Activated B cell treated with CpG ODN at 0.5 μM for 24 hours (primary cell): ENCODE measurements at regions not wholly inside any gene's neighbourhood (a gene's known extent, or its start where the extent isn't known, plus 50 kb on each side); places are given as distances from the start of the nearest gene placed in this dataset.

Source experiments
- ATAC-seq: fragments of 200-7000 bp; cut with Tn5 transposase; one replicate; pipeline ENCODE4 v1.10.0; 2021; ENCODE audit warnings: low read depth, mild to moderate bottlenecking, moderate library complexity
- CTCF ChIA-PET: fragments of 350-600 bp; sonication (Branson Sonifier 250); formaldehyde crosslinking; loops from one replicate; lab custom pipeline; 2021; ENCODE audit warnings: antibody characterized with exemption; lab: Charles Lee
- POLR2A ChIA-PET: fragments of 350-600 bp; sonication (Branson Sonifier 250); formaldehyde crosslinking; loops from one replicate; lab custom pipeline; 2021; ENCODE audit warnings: antibody characterized with exemption; lab: Charles Lee
- DNase-seq: peaks from one replicate; pipeline ENCODE4 v3.0.0; 2022
- H3K27ac Mint-ChIP-seq: one replicate; pipeline ENCODE4 v1.8.0; 2020; ENCODE audit warnings: mixed read lengths
- H3K27me3 Mint-ChIP-seq: one replicate; pipeline ENCODE4 v1.8.0; 2021; ENCODE audit warnings: mixed read lengths
- H3K36me3 Mint-ChIP-seq: one replicate; pipeline ENCODE4 v1.8.0; 2021; ENCODE audit warnings: low read depth, mixed read lengths
- H3K4me1 Mint-ChIP-seq: one replicate; pipeline ENCODE4 v1.8.0; 2021; ENCODE audit warnings: mixed read lengths
- H3K4me3 Mint-ChIP-seq: one replicate; pipeline ENCODE4 v1.8.0; 2020; ENCODE audit warnings: mild to moderate bottlenecking, mixed read lengths
- H3K9me3 Mint-ChIP-seq: one replicate; pipeline ENCODE4 v1.8.0; 2020; ENCODE audit warnings: mixed read lengths
- intact Hi-C: fragments of 100-400 bp; cut with micrococcal nuclease; formaldehyde crosslinking; loops from one replicate; pipeline ENCODE4 v1.15.1; 2024
- TF ChIP-seq, protein P1 (sequence below): fragments of 200-600 bp; IDR thresholded peaks from one replicate; pipeline ENCODE4 v1.8.0; 2022; ENCODE audit warnings: antibody characterized with exemption, mild to moderate bottlenecking

DNA sequence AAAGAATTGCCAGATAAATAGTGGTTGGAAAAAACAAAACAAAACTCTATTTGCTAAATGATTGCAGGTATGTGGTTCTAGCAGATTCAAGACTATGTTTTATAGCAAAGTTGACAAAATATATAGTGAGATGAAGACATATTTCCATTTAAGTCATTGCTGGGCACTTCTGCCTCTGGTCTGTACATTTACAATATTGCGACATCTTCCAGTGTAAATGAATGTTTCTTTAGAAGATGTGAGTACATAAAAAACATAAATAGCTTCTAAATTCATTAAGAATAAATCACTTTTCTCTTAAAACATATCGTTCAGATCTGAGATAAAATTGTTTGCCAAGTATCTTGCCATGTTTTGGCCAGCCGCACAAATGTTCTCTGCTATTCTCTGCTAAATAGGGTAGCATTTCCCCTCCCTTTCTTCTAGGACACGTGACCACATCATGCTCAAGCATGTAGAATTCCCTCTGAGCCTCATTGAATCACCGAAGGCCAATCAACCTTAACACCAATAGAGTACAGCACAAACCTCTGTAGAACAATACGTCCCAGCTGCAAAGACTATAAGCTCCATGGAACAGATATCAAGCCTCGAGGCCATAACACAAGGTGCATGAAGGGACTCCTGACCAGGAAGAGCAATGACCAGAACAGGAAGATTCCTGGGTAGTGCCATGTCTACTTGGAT is 1173.3 kb downstream of the GATA3 start:
- H3K4me3 Mint-ChIP-seq = no peak overlapping the region
- POLR2A ChIA-PET = no interaction called here

DNA sequence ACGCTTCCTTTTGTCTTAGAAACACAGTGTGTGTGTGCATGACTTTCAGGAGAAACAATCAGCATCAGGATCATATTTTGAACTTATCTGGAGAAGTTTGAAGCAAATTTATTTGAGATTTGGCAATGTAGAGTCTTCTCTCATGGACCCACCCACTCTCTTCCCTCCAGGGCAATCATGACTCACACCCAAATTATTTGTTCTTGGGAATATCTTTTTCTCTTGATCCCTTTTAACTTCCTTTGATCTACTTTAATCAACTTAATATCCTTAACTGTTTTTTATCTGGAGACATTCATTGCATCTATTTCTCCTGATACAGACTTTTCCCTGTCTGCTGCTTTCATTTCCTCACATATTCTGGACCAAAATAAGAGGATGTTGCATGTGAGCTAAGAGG is 1174.3 kb downstream of the GATA3 start:
- no peaks in the 10 kb centered on the region for H3K9me3 Mint-ChIP-seq
- ChIA-PET POLR2A (no interaction called here), CTCF (no interaction called here)

More for the DNA sequence above, 1173.3 kb downstream of the GATA3 start:
- TF ChIP-seq, protein P1, sequence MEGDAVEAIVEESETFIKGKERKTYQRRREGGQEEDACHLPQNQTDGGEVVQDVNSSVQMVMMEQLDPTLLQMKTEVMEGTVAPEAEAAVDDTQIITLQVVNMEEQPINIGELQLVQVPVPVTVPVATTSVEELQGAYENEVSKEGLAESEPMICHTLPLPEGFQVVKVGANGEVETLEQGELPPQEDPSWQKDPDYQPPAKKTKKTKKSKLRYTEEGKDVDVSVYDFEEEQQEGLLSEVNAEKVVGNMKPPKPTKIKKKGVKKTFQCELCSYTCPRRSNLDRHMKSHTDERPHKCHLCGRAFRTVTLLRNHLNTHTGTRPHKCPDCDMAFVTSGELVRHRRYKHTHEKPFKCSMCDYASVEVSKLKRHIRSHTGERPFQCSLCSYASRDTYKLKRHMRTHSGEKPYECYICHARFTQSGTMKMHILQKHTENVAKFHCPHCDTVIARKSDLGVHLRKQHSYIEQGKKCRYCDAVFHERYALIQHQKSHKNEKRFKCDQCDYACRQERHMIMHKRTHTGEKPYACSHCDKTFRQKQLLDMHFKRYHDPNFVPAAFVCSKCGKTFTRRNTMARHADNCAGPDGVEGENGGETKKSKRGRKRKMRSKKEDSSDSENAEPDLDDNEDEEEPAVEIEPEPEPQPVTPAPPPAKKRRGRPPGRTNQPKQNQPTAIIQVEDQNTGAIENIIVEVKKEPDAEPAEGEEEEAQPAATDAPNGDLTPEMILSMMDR = no peak
- H3K27me3 Mint-ChIP-seq = peaks cover 5% of the 10 kb centered on the region
- H3K27ac Mint-ChIP-seq = no peak overlapping the region
- no peaks in the 10 kb centered on the region for H3K9me3 Mint-ChIP-seq
- intact Hi-C loops = no loop called here
- no peak for ATAC-seq
- CTCF ChIA-PET = no interaction called here
- no peaks in the 10 kb centered on the region for H3K4me1 Mint-ChIP-seq
- DNase-seq = no peak
- no peaks in the 10 kb centered on the region for H3K36me3 Mint-ChIP-seq

DNA sequence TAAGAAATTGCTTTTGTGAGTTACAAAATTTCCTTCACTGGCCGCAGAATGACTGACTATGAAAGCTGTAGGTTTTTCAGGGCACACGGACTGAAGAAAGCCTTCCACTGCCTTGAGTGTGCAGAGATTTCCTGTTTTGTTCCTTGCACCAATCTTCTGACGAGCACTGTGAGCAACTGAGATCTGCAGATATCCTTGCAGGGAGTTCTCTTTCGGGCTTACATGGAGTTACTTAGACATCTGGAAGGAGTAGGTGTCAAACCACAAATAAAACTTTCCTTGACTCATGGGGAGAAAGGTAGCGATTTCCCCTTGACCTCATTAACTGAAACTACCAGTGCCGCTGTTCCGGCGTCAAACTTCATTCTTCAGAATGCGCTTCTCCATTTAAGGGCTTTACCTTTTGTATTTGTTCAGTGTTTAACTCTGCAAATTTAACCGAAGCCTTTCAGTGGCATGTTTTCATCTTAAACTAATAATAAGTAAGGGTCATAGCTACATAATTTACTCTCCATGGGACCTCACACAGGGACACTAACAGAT is 1175.3 kb downstream of the GATA3 start:
- Mint-ChIP-seq H3K27ac (no peak overlapping the region), H3K36me3 (no peaks in the 10 kb centered on the region), H3K4me3 (no peak overlapping the region), H3K27me3 (peaks cover 6% of the 10 kb centered on the region), H3K4me1 (no peaks in the 10 kb centered on the region), H3K9me3 (no peaks in the 10 kb centered on the region)
- no peak for DNase-seq
- ATAC-seq = no peak
- CTCF ChIA-PET = no interaction called here
- intact Hi-C loops = no loop called here
- TF ChIP-seq, protein P1 = no peak
- POLR2A ChIA-PET = no interaction called here

More for the DNA sequence above, 1174.3 kb downstream of the GATA3 start:
- intact Hi-C loops = no loop called here
- DNase-seq = no peak
- no peak for ATAC-seq
- no peak overlapping the region for H3K4me3 Mint-ChIP-seq
- no peaks in the 10 kb centered on the region for H3K36me3 Mint-ChIP-seq
- no peaks in the 10 kb centered on the region for H3K4me1 Mint-ChIP-seq
- no peak overlapping the region for H3K27ac Mint-ChIP-seq
- TF ChIP-seq, protein P1 = no peak
- peaks cover 6% of the 10 kb centered on the region for H3K27me3 Mint-ChIP-seq

DNA sequence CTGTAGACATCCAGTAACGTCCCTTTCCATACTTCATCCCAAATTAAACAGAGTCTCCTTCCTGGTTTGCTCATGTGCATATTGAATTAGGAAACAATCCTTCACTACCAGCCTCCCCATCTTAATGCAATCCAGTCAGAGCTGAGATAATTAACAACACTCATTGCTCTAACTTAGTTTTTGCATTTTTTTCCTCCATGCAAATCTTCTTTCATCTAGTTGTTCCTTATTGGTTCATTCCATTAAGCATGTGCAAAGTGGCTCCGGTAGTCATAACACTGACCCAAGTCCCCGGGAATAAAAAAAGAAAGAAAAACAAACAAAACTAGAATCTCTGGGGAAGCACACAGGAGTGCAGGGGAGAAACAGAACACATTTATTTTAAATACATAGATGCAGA is 1176.1 kb downstream of the GATA3 start:
- ChIA-PET POLR2A (no interaction called here), CTCF (no interaction called here)
- H3K4me3 Mint-ChIP-seq = no peak overlapping the region

DNA sequence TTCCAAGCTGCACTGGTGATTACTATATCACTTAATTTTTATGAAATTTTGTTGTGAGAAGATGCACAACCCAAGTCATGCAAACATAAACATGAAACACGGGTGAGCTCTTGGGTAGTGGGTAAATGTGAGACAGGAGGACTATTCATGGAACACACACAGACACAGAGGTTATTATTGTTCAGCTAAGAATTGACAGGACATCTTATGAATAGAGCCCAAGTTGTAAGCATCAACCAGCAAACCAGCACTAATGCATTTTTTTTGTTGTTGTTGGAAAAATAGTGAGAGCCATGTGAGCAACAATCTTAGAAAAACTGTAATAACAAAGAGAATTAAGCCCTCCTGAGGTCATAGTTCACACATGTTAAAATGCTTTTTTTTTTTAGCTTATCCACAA is 1179.7 kb downstream of the GATA3 start:
- Mint-ChIP-seq H3K4me1 (no peaks in the 10 kb centered on the region), H3K36me3 (no peaks in the 10 kb centered on the region), H3K9me3 (no peaks in the 10 kb centered on the region), H3K27me3 (peaks cover 8% of the 10 kb centered on the region), H3K4me3 (no peak overlapping the region), H3K27ac (no peak overlapping the region)
- ChIA-PET POLR2A (no interaction called here), CTCF (no interaction called here)
- intact Hi-C loops = no loop called here
- DNase-seq (no peak), ATAC-seq (no peak)
- TF ChIP-seq, protein P1 = no peak

More for the DNA sequence above, 1176.1 kb downstream of the GATA3 start:
- H3K27me3 Mint-ChIP-seq = peaks cover 8% of the 10 kb centered on the region
- no peaks in the 10 kb centered on the region for H3K4me1 Mint-ChIP-seq
- H3K9me3 Mint-ChIP-seq = no peaks in the 10 kb centered on the region
- H3K36me3 Mint-ChIP-seq = no peaks in the 10 kb centered on the region
- DNase-seq (no peak), ATAC-seq (no peak)
- intact Hi-C loops = no loop called here
- TF ChIP-seq, protein P1 = no peak
- no peak overlapping the region for H3K27ac Mint-ChIP-seq
